HEK293 (cell line): ENCODE measurements at regions not wholly inside any gene's neighbourhood (a gene's known extent, or its start where the extent isn't known, plus 50 kb on each side); places are given as distances from the start of the nearest gene placed in this dataset.

ENCODE experiments used
- ATF2 ChIP-seq: fragments of 450-650 bp; formaldehyde crosslinking; IDR thresholded peaks from 2 replicates; pipeline ENCODE4 v1.5.1; 2016; ENCODE audit warnings: missing biosample characterization, missing genetic modification characterization, low read depth
- GLI4 ChIP-seq: fragments of 450-650 bp; formaldehyde crosslinking; IDR thresholded peaks from 2 replicates; pipeline ENCODE4 v1.5.1; 2016; ENCODE audit warnings: missing biosample characterization, missing genetic modification characterization
- KLF10 ChIP-seq: fragments of 450-650 bp; IDR thresholded peaks from 2 replicates; pipeline ENCODE4 v1.5.1; 2018; ENCODE audit warnings: missing biosample characterization, mild to moderate bottlenecking, missing genetic modification characterization
- SETDB1 ChIP-seq: IDR thresholded peaks from one replicate; pipeline ENCODE4 v1.6.1; 2017; ENCODE audit warnings: mild to moderate bottlenecking, low read length, moderate library complexity, mixed read lengths; ENCODE audit not compliant: insufficient read length
- WT1 ChIP-seq: fragments of 450-650 bp; formaldehyde crosslinking; IDR thresholded peaks from 2 replicates; pipeline ENCODE4 v1.5.1; 2016; ENCODE audit warnings: missing biosample characterization, missing genetic modification characterization
- ZNF114 ChIP-seq: fragments of 450-650 bp; formaldehyde crosslinking; IDR thresholded peaks from 2 replicates; pipeline ENCODE4 v1.5.0; 2017; ENCODE audit warnings: missing biosample characterization, missing genetic modification characterization
- ZNF121 ChIP-seq: fragments of 450-650 bp; formaldehyde crosslinking; IDR thresholded peaks from 2 replicates; pipeline ENCODE4 v1.5.1; 2016; ENCODE audit warnings: missing biosample characterization, missing genetic modification characterization
- ZNF274 ChIP-seq, 2 experiments: fragments of 200-500 bp in 1 of 2; fragments of 450-650 bp in 1 of 2; sonication (Bioruptor generic) in 1 of 2; formaldehyde crosslinking in 1 of 2; IDR thresholded peaks; 2 replicates each; pipeline versions ENCODE4 v1.5.1 to v1.6.1; 2014 to 2016; ENCODE audit warnings: borderline replicate concordance in 1 of 2, inconsistent platforms in 1 of 2, low read length in 1 of 2, missing biosample characterization in 1 of 2, missing genetic modification characterization in 1 of 2
- ZNF354C ChIP-seq: fragments of 450-650 bp; formaldehyde crosslinking; IDR thresholded peaks from 2 replicates; pipeline ENCODE4 v1.5.1; 2016; ENCODE audit warnings: missing biosample characterization, missing genetic modification characterization, low read depth, borderline replicate concordance
- ZNF521 ChIP-seq: fragments of 450-650 bp; formaldehyde crosslinking; IDR thresholded peaks from 2 replicates; pipeline ENCODE4 v1.5.1; 2017; ENCODE audit warnings: missing biosample characterization, mild to moderate bottlenecking, missing genetic modification characterization
- ZNF776 ChIP-seq: fragments of 450-650 bp; formaldehyde crosslinking; IDR thresholded peaks from 2 replicates; pipeline ENCODE4 v1.5.0; 2017; ENCODE audit warnings: missing biosample characterization, missing genetic modification characterization, borderline replicate concordance
- TF ChIP-seq, protein P1 (sequence below): fragments of 450-650 bp; formaldehyde crosslinking; IDR thresholded peaks from 2 replicates; pipeline ENCODE4 v1.5.1; 2016; ENCODE audit warnings: missing biosample characterization, missing genetic modification characterization
- TF ChIP-seq, protein P2 (sequence below): fragments of 450-650 bp; formaldehyde crosslinking; IDR thresholded peaks from 2 replicates; pipeline ENCODE4 v1.5.1; 2016; ENCODE audit warnings: missing biosample characterization, missing genetic modification characterization
- TF ChIP-seq, protein P3 (sequence below): fragments of 450-650 bp; formaldehyde crosslinking; IDR thresholded peaks from 2 replicates; pipeline ENCODE4; 2016; ENCODE audit warnings: missing biosample characterization, missing genetic modification characterization

GRCh38 chr7:136517971-136518370 is 350.5 kb upstream of the CHRM2 start:
- TF ChIP-seq, protein P1, sequence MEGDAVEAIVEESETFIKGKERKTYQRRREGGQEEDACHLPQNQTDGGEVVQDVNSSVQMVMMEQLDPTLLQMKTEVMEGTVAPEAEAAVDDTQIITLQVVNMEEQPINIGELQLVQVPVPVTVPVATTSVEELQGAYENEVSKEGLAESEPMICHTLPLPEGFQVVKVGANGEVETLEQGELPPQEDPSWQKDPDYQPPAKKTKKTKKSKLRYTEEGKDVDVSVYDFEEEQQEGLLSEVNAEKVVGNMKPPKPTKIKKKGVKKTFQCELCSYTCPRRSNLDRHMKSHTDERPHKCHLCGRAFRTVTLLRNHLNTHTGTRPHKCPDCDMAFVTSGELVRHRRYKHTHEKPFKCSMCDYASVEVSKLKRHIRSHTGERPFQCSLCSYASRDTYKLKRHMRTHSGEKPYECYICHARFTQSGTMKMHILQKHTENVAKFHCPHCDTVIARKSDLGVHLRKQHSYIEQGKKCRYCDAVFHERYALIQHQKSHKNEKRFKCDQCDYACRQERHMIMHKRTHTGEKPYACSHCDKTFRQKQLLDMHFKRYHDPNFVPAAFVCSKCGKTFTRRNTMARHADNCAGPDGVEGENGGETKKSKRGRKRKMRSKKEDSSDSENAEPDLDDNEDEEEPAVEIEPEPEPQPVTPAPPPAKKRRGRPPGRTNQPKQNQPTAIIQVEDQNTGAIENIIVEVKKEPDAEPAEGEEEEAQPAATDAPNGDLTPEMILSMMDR (tag by site-specific recombination): no peak
- no peak for TF ChIP-seq ZNF274 (IDR thresholded peaks at IDR 0.05; ENCODE audit: low read length)
- no peak for TF ChIP-seq ZNF274 (tag by site-specific recombination; IDR thresholded peaks at IDR 0.05; ENCODE audit: borderline replicate concordance)
- TF ChIP-seq ATF2 (tag by site-specific recombination): no peak
- TF ChIP-seq, protein P2, sequence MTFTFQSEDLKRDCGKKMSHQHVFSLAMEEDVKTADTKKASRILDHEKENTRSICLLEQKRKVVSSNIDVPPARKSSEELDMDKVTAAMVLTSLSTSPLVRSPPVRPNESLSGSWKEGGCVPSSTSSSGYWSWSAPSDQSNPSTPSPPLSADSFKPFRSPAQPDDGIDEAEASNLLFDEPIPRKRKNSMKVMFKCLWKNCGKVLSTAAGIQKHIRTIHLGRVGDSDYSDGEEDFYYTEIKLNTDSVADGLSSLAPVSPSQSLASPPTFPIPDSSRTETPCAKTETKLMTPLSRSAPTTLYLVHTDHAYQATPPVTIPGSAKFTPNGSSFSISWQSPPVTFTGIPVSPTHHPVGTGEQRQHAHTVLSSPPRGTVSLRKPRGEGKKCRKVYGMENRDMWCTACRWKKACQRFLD: no peak
- TF ChIP-seq, protein P3, sequence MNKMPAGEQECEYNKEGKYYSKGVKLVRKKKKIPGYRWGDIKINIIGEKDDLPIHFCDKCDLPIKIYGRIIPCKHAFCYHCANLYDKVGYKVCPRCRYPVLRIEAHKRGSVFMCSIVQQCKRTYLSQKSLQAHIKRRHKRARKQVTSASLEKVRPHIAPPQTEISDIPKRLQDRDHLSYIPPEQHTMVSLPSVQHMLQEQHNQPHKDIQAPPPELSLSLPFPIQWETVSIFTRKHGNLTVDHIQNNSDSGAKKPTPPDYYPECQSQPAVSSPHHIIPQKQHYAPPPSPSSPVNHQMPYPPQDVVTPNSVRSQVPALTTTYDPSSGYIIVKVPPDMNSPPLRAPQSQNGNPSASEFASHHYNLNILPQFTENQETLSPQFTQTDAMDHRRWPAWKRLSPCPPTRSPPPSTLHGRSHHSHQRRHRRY (tag by site-specific recombination): no peak
- TF ChIP-seq ZNF521 (tag by site-specific recombination): no peak
- no peak for TF ChIP-seq ZNF114 (tag by site-specific recombination)
- no peak for TF ChIP-seq KLF10 (tag by site-specific recombination)
- TF ChIP-seq ZNF121: no peak
- no peak for TF ChIP-seq GLI4 (tag by site-specific recombination)
- TF ChIP-seq WT1 (tag by site-specific recombination): no peak
- TF ChIP-seq ZNF776: no peak
- no peak for TF ChIP-seq SETDB1
- TF ChIP-seq ZNF354C (tag by site-specific recombination): no peak
